ENCODE measurements at regions not wholly inside any gene's neighbourhood (a gene's known extent, or its start where the extent isn't known, plus 50 kb on each side); places are given as distances from the start of the nearest gene placed in this dataset.

DNA sequence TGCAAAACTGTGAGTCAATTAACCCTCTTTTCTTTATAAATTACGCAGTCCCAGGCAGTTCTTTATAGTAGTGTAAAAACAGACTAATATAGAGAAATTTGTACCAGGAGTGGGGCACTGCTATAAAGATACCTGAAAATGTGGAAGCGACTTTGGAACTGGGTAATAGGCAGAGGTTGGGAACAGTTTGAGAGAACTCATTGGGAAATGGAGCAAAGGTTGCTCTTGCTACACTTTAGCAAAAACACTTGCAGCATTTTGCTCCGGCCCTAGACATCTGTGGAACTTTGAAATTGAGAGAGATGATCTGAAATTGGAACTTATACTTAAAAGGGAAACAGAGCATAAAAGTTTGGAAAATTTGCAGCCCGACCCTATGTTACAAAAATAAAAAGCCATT lies 810.9 kb downstream of the LTN1 start:
- no peak for DNase-seq (ENCODE audit: extremely low read depth, insufficient read length)
- TF ChIP-seq, protein P1, sequence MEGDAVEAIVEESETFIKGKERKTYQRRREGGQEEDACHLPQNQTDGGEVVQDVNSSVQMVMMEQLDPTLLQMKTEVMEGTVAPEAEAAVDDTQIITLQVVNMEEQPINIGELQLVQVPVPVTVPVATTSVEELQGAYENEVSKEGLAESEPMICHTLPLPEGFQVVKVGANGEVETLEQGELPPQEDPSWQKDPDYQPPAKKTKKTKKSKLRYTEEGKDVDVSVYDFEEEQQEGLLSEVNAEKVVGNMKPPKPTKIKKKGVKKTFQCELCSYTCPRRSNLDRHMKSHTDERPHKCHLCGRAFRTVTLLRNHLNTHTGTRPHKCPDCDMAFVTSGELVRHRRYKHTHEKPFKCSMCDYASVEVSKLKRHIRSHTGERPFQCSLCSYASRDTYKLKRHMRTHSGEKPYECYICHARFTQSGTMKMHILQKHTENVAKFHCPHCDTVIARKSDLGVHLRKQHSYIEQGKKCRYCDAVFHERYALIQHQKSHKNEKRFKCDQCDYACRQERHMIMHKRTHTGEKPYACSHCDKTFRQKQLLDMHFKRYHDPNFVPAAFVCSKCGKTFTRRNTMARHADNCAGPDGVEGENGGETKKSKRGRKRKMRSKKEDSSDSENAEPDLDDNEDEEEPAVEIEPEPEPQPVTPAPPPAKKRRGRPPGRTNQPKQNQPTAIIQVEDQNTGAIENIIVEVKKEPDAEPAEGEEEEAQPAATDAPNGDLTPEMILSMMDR (IDR thresholded peaks at IDR 0.05; ENCODE audit: insufficient read depth, low read length, poor library complexity, severe bottlenecking) = no peak
- Histone ChIP-seq H3K4me3 (replicated peaks; ENCODE audit: low read depth, low read length) (no peak overlapping the region), H3K36me3 (ENCODE audit: control insufficient read depth, insufficient read depth, low read length) (no peaks in the 10 kb centered on the region), H3K27me3 (replicated peaks; ENCODE audit: control insufficient read depth, insufficient read depth, low read length) (no peaks in the 10 kb centered on the region)

DNA sequence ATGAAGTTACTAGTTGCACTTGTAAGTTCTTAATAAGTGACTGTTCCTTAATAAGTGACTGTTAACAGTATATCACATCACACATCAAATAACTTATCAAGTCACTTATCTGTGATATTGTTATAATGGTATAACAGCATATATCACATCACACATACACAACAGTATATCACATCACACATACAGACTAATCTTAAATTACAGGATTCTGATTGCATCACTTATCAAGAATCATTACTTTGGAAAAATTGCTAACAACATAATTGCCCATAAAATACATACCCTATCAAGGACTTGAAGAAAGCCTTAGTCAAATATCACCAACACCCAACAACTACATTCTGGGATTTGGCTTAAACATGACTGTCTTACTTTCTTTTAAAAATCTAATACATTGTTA lies 813.5 kb downstream of the LTN1 start:
- no peaks in the 10 kb centered on the region for H3K27me3 ChIP-seq (replicated peaks; ENCODE audit: control insufficient read depth, insufficient read depth, low read length)
- DNase-seq (ENCODE audit: extremely low read depth, insufficient read length) = no peak
- TF ChIP-seq, protein P1 (IDR thresholded peaks at IDR 0.05; ENCODE audit: insufficient read depth, low read length, poor library complexity, severe bottlenecking) = no peak
- no peak overlapping the region for H3K4me3 ChIP-seq (replicated peaks; ENCODE audit: low read depth, low read length)
- no peaks in the 10 kb centered on the region for H3K36me3 ChIP-seq (ENCODE audit: control insufficient read depth, insufficient read depth, low read length)

DNA sequence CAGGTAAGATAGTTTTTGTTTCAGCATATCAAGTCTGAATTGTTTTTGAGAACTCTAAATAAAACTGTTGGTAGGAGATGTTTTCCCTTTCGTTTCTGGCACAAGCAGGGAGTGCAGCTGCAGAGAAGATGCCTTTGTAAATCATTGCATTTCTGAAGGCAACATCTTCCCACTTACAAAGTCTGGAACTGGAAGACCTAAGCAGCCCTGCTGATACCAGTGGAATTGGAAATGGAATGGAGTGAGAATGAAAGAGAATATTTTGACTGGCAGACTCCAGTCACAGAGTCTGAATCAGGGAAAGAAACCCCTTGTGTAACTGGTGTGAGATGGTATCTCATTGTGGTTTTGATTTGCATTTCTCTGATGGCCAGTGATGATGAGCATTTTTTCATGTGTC lies 815.6 kb downstream of the LTN1 start:
- H3K27me3 ChIP-seq (replicated peaks; ENCODE audit: control insufficient read depth, insufficient read depth, low read length) = no peaks in the 10 kb centered on the region
- no peak for DNase-seq (ENCODE audit: extremely low read depth, insufficient read length)
- TF ChIP-seq, protein P1 (IDR thresholded peaks at IDR 0.05; ENCODE audit: insufficient read depth, low read length, poor library complexity, severe bottlenecking) = no peak
- no peak overlapping the region for H3K4me3 ChIP-seq (replicated peaks; ENCODE audit: low read depth, low read length)
- no peaks in the 10 kb centered on the region for H3K36me3 ChIP-seq (ENCODE audit: control insufficient read depth, insufficient read depth, low read length)

DNA sequence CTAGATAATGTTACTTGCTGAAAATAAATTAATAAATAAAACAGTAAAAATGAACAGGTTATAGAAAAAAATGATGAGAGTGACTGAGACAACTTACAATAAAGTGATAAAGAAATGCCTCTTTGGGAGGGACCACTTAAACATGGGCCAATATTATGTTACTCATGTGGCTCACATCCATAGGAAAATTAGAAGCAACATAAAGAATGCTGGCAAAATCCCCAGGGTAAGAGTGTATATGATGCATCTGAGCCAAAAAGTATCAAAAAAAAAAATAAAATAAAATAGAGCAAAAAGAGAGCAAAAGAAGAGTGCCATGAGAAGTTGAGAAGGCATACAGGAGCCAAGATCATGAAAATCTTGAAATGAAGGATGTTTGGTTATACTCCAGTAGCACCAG lies 818.0 kb downstream of the LTN1 start:
- no peaks in the 10 kb centered on the region for H3K27me3 ChIP-seq (replicated peaks; ENCODE audit: control insufficient read depth, insufficient read depth, low read length)
- no peak for DNase-seq (ENCODE audit: extremely low read depth, insufficient read length)
- TF ChIP-seq, protein P1 (IDR thresholded peaks at IDR 0.05; ENCODE audit: insufficient read depth, low read length, poor library complexity, severe bottlenecking) = no peak
- H3K36me3 ChIP-seq (ENCODE audit: control insufficient read depth, insufficient read depth, low read length) = no peaks in the 10 kb centered on the region
- H3K4me3 ChIP-seq (replicated peaks; ENCODE audit: low read depth, low read length) = no peak overlapping the region

DNA sequence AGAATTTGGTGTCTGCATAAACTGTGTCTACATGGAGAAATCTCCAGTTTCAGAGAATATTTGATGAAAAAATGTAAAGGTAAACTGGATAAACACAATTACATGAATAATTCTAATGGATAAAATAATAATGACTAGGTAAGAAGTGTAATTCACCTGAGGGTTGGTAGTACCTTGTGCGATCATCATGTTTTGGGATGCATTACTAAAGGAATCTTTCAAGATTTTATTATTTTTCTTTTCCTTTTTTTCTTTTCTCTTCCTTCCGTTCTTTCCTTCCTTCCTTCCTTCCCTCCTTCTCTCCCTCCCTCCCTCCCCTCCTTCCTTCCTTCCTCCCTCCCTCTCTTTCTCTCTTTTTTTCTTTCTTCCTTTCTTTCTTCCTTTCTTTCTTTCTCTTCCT lies 818.7 kb downstream of the LTN1 start:
- TF ChIP-seq, protein P1 (IDR thresholded peaks at IDR 0.05; ENCODE audit: insufficient read depth, low read length, poor library complexity, severe bottlenecking) = no peak
- no peaks in the 10 kb centered on the region for H3K36me3 ChIP-seq (ENCODE audit: control insufficient read depth, insufficient read depth, low read length)
- H3K4me3 ChIP-seq (replicated peaks; ENCODE audit: low read depth, low read length) = no peak overlapping the region
- H3K27me3 ChIP-seq (replicated peaks; ENCODE audit: control insufficient read depth, insufficient read depth, low read length) = no peaks in the 10 kb centered on the region
- DNase-seq (ENCODE audit: extremely low read depth, insufficient read length) = no peak

DNA sequence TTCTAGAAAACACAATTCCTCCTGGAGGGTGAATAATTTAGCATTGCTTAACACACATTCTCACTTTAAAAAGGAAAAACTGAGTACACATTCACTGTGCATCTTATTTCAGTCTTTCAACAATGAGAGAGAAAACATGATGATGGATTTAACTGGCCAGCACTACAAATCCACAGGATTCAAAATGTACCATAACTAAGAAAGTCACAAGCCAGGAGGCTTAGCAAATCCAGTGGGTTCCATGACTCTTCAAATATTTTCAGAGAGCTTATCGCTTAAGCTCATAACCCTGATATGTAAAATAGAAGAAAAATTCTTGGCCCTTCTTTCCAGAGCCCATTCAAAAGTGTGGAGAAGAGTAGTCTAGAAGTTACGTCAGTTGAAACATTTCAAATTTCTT lies 820.3 kb downstream of the LTN1 start:
- Histone ChIP-seq H3K36me3 (ENCODE audit: control insufficient read depth, insufficient read depth, low read length) (no peaks in the 10 kb centered on the region), H3K4me3 (replicated peaks; ENCODE audit: low read depth, low read length) (no peak overlapping the region), H3K27me3 (replicated peaks; ENCODE audit: control insufficient read depth, insufficient read depth, low read length) (no peaks in the 10 kb centered on the region)
- DNase-seq (ENCODE audit: extremely low read depth, insufficient read length) = no peak
- TF ChIP-seq, protein P1 (IDR thresholded peaks at IDR 0.05; ENCODE audit: insufficient read depth, low read length, poor library complexity, severe bottlenecking) = no peak
